K562 (cell line): ENCODE measurements at regions not wholly inside any gene's neighbourhood (a gene's known extent, or its start where the extent isn't known, plus 50 kb on each side); places are given as distances from the start of the nearest gene placed in this dataset.

Experiments used
- ELF1 ChIP-seq: fragments of 200-800 bp; sonication (Bioruptor generic); IDR thresholded peaks from 2 replicates; pipeline ENCODE4 v1.6.1; 2016; ENCODE audit warnings: missing genetic modification characterization, missing compliant biosample characterization
- EP300 ChIP-seq: IDR thresholded peaks from 2 replicates; pipeline ENCODE4 v1.6.1; 2012; ENCODE audit warnings: low read length, improper control_type of control experiment
- KAT8 ChIP-seq: fragments of 450-650 bp; IDR thresholded peaks from 2 replicates; pipeline ENCODE4 v1.6.1; 2016; ENCODE audit warnings: low read depth, mild to moderate bottlenecking
- NR2C2 ChIP-seq, 2 experiments: fragments of 200-800 bp in 1 of 2; sonication (Bioruptor generic) in 1 of 2; sonication (generic) in 1 of 2; formaldehyde crosslinking in 1 of 2; IDR thresholded peaks; 2 replicates each; pipeline versions ENCODE4 v1.6.1 to v1.8.0; 2016 to 2022; ENCODE audit warnings: mild to moderate bottlenecking in 1 of 2, missing compliant biosample characterization in 1 of 2, missing genetic modification characterization in 1 of 2, missing genetic modification reagents in 1 of 2
- NR3C1 ChIP-seq: sonication (generic); formaldehyde crosslinking; IDR thresholded peaks from 2 replicates; pipeline ENCODE4 v1.8.1; 2022; ENCODE audit warnings: missing genetic modification reagents
- PHTF2 ChIP-seq: fragments of 250-450 bp; sonication (Bioruptor Pico); IDR thresholded peaks from 2 replicates; pipeline ENCODE4 v1.5.0; 2021; ENCODE audit warnings: mild to moderate bottlenecking
- POLR2AphosphoS2 ChIP-seq: IDR thresholded peaks from 2 replicates; pipeline ENCODE4 v1.6.1; 2012; ENCODE audit warnings: low read length, improper control_type of control experiment
- POU5F1 ChIP-seq: fragments of 150-350 bp; IDR thresholded peaks from 2 replicates; pipeline ENCODE4 v1.6.1; 2014; ENCODE audit warnings: borderline replicate concordance, low read length, low read depth, mild to moderate bottlenecking; ENCODE audit not compliant: partially characterized antibody
- ZNF3 ChIP-seq: fragments of 250-450 bp; sonication (Bioruptor Pico); IDR thresholded peaks from 2 replicates; pipeline ENCODE4 v1.5.0; 2021; ENCODE audit warnings: mild to moderate bottlenecking, moderate library complexity
- TF ChIP-seq, protein P1 (sequence below), 3 experiments: IDR thresholded peaks in 2 of 3; conservative IDR thresholded peaks in 1 of 3; 2 replicates each; pipeline ENCODE4 v1.5.1; 2011 to 2012; ENCODE audit warnings: low read length in 3 of 3, mild to moderate bottlenecking in 3 of 3, control low read depth in 2 of 3, improper control_type of control experiment in 1 of 3, inconsistent platforms in 1 of 3, low read depth in 1 of 3, mixed read lengths in 1 of 3, moderate library complexity in 1 of 3; ENCODE audit not compliant: insufficient read depth in 2 of 3
- TF ChIP-seq, protein P2 (sequence below), 2 experiments: fragments of 450-650 bp in 1 of 2; sonication (generic) in 1 of 2; formaldehyde crosslinking in 1 of 2; IDR thresholded peaks; 2 replicates each; pipeline versions ENCODE4 v1.7.1 to v1.9.0; 2016 to 2022; ENCODE audit warnings: inconsistent platforms in 1 of 2, mild to moderate bottlenecking in 1 of 2, missing genetic modification reagents in 1 of 2
- TF ChIP-seq, protein P3 (sequence below): fragments of 250-450 bp; sonication (Bioruptor Pico); IDR thresholded peaks from 2 replicates; pipeline ENCODE4 v1.5.0; 2020; ENCODE audit warnings: mild to moderate bottlenecking
- TF ChIP-seq, protein P4 (sequence below): fragments of 250-450 bp; sonication (Bioruptor Pico); IDR thresholded peaks from 2 replicates; pipeline ENCODE4 v1.4.0; 2020; ENCODE audit warnings: mild to moderate bottlenecking

DNA sequence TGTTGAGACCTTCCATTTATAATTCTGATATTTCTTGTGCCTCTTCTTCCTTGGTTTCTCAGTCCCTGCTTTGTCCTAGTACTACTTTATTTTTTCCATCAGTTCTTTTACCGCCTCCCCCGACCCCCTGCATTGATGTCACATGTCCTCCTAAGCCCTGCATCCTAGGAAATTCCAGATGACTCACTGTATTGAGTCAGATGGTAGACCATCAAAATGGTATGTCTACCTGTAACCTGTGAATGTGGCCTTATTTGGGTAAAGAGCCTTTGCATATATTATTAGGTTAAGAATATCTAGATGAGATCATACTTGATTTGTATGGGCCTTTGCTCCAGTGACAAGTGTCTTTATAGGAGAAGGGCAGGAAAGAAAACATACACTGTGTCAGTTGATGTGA is 515.3 kb upstream of the CA10 start:
- TF ChIP-seq NR3C1 (CRISPR knock-in tag) (no peak), KAT8 (no peak), ELF1 (tag) (no peak), EP300 (no peak), ZNF3 (no peak), POLR2AphosphoS2 (no peak), NR2C2 (CRISPR knock-in tag; IDR thresholded peaks at IDR 0.05) (no peak), NR2C2 (tag; IDR thresholded peaks at IDR 0.05) (no peak), POU5F1 (no peak), PHTF2 (CRISPR knock-in tag) (no peak)
- TF ChIP-seq, protein P1, sequence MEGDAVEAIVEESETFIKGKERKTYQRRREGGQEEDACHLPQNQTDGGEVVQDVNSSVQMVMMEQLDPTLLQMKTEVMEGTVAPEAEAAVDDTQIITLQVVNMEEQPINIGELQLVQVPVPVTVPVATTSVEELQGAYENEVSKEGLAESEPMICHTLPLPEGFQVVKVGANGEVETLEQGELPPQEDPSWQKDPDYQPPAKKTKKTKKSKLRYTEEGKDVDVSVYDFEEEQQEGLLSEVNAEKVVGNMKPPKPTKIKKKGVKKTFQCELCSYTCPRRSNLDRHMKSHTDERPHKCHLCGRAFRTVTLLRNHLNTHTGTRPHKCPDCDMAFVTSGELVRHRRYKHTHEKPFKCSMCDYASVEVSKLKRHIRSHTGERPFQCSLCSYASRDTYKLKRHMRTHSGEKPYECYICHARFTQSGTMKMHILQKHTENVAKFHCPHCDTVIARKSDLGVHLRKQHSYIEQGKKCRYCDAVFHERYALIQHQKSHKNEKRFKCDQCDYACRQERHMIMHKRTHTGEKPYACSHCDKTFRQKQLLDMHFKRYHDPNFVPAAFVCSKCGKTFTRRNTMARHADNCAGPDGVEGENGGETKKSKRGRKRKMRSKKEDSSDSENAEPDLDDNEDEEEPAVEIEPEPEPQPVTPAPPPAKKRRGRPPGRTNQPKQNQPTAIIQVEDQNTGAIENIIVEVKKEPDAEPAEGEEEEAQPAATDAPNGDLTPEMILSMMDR (IDR thresholded peaks at IDR 0.05 in 2 of 3, conservative IDR thresholded peaks at IDR 0.05 in 1 of 3; ENCODE audit: insufficient read depth in 2 of 3, low read depth in 1 of 3, low read length in 3 of 3) = no peak
- TF ChIP-seq, protein P2, sequence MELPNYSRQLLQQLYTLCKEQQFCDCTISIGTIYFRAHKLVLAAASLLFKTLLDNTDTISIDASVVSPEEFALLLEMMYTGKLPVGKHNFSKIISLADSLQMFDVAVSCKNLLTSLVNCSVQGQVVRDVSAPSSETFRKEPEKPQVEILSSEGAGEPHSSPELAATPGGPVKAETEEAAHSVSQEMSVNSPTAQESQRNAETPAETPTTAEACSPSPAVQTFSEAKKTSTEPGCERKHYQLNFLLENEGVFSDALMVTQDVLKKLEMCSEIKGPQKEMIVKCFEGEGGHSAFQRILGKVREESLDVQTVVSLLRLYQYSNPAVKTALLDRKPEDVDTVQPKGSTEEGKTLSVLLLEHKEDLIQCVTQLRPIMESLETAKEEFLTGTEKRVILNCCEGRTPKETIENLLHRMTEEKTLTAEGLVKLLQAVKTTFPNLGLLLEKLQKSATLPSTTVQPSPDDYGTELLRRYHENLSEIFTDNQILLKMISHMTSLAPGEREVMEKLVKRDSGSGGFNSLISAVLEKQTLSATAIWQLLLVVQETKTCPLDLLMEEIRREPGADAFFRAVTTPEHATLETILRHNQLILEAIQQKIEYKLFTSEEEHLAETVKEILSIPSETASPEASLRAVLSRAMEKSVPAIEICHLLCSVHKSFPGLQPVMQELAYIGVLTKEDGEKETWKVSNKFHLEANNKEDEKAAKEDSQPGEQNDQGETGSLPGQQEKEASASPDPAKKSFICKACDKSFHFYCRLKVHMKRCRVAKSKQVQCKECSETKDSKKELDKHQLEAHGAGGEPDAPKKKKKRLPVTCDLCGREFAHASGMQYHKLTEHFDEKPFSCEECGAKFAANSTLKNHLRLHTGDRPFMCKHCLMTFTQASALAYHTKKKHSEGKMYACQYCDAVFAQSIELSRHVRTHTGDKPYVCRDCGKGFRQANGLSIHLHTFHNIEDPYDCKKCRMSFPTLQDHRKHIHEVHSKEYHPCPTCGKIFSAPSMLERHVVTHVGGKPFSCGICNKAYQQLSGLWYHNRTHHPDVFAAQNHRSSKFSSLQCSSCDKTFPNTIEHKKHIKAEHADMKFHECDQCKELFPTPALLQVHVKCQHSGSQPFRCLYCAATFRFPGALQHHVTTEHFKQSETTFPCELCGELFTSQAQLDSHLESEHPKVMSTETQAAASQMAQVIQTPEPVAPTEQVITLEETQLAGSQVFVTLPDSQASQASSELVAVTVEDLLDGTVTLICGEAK (IDR thresholded peaks at IDR 0.05) = no peak
- TF ChIP-seq, protein P2 (CRISPR knock-in tag; IDR thresholded peaks at IDR 0.05) = no peak
- TF ChIP-seq, protein P3, sequence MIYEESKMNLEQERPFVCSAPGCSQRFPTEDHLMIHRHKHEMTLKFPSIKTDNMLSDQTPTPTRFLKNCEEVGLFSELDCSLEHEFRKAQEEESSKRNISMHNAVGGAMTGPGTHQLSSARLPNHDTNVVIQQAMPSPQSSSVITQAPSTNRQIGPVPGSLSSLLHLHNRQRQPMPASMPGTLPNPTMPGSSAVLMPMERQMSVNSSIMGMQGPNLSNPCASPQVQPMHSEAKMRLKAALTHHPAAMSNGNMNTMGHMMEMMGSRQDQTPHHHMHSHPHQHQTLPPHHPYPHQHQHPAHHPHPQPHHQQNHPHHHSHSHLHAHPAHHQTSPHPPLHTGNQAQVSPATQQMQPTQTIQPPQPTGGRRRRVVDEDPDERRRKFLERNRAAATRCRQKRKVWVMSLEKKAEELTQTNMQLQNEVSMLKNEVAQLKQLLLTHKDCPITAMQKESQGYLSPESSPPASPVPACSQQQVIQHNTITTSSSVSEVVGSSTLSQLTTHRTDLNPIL (CRISPR knock-in tag) = no peak
- TF ChIP-seq, protein P4, sequence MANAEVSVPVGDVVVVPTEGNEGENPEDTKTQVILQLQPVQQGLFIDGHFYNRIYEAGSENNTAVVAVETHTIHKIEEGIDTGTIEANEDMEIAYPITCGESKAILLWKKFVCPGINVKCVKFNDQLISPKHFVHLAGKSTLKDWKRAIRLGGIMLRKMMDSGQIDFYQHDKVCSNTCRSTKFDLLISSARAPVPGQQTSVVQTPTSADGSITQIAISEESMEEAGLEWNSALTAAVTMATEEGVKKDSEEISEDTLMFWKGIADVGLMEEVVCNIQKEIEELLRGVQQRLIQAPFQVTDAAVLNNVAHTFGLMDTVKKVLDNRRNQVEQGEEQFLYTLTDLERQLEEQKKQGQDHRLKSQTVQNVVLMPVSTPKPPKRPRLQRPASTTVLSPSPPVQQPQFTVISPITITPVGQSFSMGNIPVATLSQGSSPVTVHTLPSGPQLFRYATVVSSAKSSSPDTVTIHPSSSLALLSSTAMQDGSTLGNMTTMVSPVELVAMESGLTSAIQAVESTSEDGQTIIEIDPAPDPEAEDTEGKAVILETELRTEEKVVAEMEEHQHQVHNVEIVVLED (CRISPR knock-in tag) = no peak
